Nephron progenitor cell (in vitro differentiated cells): ENCODE measurements at regions not wholly inside any gene's neighbourhood (a gene's known extent, or its start where the extent isn't known, plus 50 kb on each side); places are given as distances from the start of the nearest gene placed in this dataset.

Source experiments
- DNase-seq: peaks from one replicate; pipeline ENCODE4 v3.0.0; 2021
- H3K27ac Mint-ChIP-seq: 2 replicates; pipeline ENCODE4 v1.8.0; 2021; ENCODE audit warnings: mild to moderate bottlenecking, moderate library complexity, mixed read lengths
- H3K27me3 Mint-ChIP-seq: 2 replicates; pipeline ENCODE4 v1.8.0; 2021; ENCODE audit warnings: mild to moderate bottlenecking, low read depth, mixed read lengths; ENCODE audit not compliant: poor library complexity
- H3K36me3 Mint-ChIP-seq: 2 replicates; pipeline ENCODE4 v1.8.0; 2021; ENCODE audit warnings: low read depth, mixed read lengths
- H3K4me1 Mint-ChIP-seq: 2 replicates; pipeline ENCODE4 v1.8.0; 2021; ENCODE audit warnings: mixed read lengths
- H3K4me3 Mint-ChIP-seq: 2 replicates; pipeline ENCODE4 v1.8.0; 2021; ENCODE audit warnings: mild to moderate bottlenecking, moderate library complexity, mixed read lengths
- H3K9me3 Mint-ChIP-seq: 2 replicates; pipeline ENCODE4 v1.8.0; 2021; ENCODE audit warnings: mild to moderate bottlenecking, moderate library complexity, mixed read lengths
- CTCF ChIP-seq: fragments of 200-600 bp; sonication (generic); IDR thresholded peaks from 2 replicates; pipeline ENCODE4 v1.5.0; 2021; ENCODE audit warnings: antibody characterized with exemption

GRCh38 chr12:124379379-124379937, 84.6 kb downstream of the RFLNA start:
- peaks cover 26% of the 10 kb centered on the region for H3K4me1 Mint-ChIP-seq
- no peak for TF ChIP-seq CTCF
- no peak overlapping the region for H3K4me3 Mint-ChIP-seq
- H3K36me3 Mint-ChIP-seq, result peaks cover 9% of the 10 kb centered on the region
- DNase-seq, result no peak
- H3K27me3 Mint-ChIP-seq, result no peaks in the 10 kb centered on the region
- H3K9me3 Mint-ChIP-seq, result no peaks in the 10 kb centered on the region
- peak overlapping the region; percentile 43 for H3K27ac Mint-ChIP-seq

DNA sequence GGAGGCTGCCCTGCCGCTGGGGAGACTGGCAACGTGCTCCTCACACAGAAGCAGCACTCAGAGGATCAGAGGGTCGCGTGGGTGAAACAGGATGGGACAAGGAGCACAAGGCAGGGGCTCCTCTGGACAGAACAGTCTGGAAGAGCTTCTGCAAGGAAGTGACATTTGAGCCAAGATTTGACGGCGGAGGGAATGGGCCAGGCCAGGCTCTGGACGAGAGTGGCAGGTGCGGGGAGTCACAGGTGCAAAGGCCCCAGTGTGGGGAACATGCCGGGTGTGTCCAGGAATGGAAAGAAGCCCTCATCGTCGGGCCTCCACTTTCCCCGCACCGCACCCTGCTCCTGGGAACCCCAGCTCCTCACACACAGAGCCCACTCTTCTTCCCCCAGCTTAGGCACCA, 84.0 kb downstream of the RFLNA start:
- Mint-ChIP-seq H3K4me1 (peaks cover 24% of the 10 kb centered on the region), H3K27ac (no peak overlapping the region)

GRCh38 chr12:124377981-124378509, 83.2 kb downstream of the RFLNA start:
- no peak for DNase-seq
- H3K36me3 Mint-ChIP-seq, result peaks cover 9% of the 10 kb centered on the region
- H3K9me3 Mint-ChIP-seq, result no peaks in the 10 kb centered on the region
- no peak for TF ChIP-seq CTCF
- H3K27ac Mint-ChIP-seq, result no peak overlapping the region
- no peak overlapping the region for H3K4me3 Mint-ChIP-seq
- no peaks in the 10 kb centered on the region for H3K27me3 Mint-ChIP-seq
- peaks cover 24% of the 10 kb centered on the region for H3K4me1 Mint-ChIP-seq

More for the DNA sequence above, 84.0 kb downstream of the RFLNA start:
- H3K36me3 Mint-ChIP-seq, result peaks cover 9% of the 10 kb centered on the region
- DNase-seq, result no peak
- no peaks in the 10 kb centered on the region for H3K27me3 Mint-ChIP-seq
- H3K9me3 Mint-ChIP-seq, result no peaks in the 10 kb centered on the region
- TF ChIP-seq CTCF, result no peak
- no peak overlapping the region for H3K4me3 Mint-ChIP-seq

GRCh38 chr12:124376435-124376834, 81.5 kb downstream of the RFLNA start:
- H3K4me1 Mint-ChIP-seq, result peaks cover 23% of the 10 kb centered on the region
- peak overlapping the region; percentile 77 for H3K27ac Mint-ChIP-seq
- H3K9me3 Mint-ChIP-seq, result no peaks in the 10 kb centered on the region
- peaks cover 9% of the 10 kb centered on the region for H3K36me3 Mint-ChIP-seq
- TF ChIP-seq CTCF, result no peak
- H3K4me3 Mint-ChIP-seq, result no peak overlapping the region
- no peak for DNase-seq
- H3K27me3 Mint-ChIP-seq, result no peaks in the 10 kb centered on the region

DNA sequence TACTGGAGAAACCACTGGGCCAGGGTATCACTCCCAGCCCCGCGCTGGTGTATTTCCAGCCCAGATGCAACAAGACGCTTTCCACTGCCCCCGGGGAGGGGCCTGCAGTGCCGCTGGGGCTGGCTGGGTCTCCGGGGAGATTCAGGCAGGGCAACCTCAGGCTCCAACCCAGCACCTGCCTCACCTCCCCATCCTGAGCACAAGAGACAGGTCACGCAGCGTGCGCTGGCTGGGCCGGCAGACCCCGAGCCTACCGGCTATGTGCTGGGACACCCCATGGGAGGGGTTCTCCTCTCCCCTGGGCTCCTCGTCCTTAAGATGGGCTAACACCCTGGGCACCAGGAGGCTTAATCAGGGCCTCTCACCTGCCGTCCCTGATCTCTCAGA, 80.9 kb downstream of the RFLNA start:
- Mint-ChIP-seq H3K27ac (no peak overlapping the region), H3K4me3 (no peak overlapping the region), H3K27me3 (no peaks in the 10 kb centered on the region), H3K9me3 (no peaks in the 10 kb centered on the region), H3K36me3 (peaks cover 14% of the 10 kb centered on the region), H3K4me1 (peaks cover 17% of the 10 kb centered on the region)
- DNase-seq, result no peak
- no peak for TF ChIP-seq CTCF

DNA sequence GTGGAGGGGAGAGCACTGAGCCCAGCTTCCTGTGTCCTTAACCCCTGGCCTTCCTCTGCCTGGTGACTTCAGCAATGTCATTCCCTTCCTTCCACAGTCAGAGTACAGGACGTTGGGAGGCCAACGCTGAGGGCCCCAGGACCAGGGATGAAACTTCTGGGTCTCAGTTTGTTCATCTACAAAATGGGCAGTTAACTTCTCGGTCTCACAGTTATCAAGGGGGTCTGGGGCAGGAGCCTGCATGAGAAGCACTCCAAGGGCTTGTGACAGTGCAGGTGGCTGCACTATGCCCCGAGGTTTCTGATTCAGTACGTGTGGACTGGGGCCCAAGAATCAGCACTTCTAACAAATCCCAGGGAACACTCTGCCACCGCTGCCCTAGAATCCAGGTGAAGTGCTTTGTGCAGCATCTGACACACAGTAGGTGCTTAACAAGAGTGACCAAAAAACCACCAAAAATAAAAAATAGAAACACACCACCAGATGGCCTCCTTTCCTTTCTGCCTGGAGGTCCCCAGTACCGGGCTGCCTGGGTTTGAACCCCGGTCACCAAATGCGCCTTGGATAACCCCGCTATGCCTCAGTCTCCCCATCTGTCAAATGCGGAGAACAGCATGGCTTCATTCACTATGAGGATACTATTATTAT, 80.4 kb downstream of the RFLNA start:
- no peak overlapping the region for H3K27ac Mint-ChIP-seq
- TF ChIP-seq CTCF, result no peak

More for the DNA sequence above, 80.4 kb downstream of the RFLNA start:
- Mint-ChIP-seq H3K27me3 (no peaks in the 10 kb centered on the region), H3K4me1 (peaks cover 17% of the 10 kb centered on the region), H3K36me3 (peaks cover 14% of the 10 kb centered on the region), H3K4me3 (no peak overlapping the region), H3K9me3 (no peaks in the 10 kb centered on the region)
- no peak for DNase-seq
